C4-2B (cell line): ENCODE measurements at regions not wholly inside any gene's neighbourhood (a gene's known extent, or its start where the extent isn't known, plus 50 kb on each side); places are given as distances from the start of the nearest gene placed in this dataset.
"Not testable (repeated sequence)": the region's sequence is repeated elsewhere in the genome, so short reads cannot be mapped to it uniquely, and the experiment has no call there.

Experiments
- H3K27ac ChIP-seq: fragments of 450-650 bp; 2 replicates; pipeline ENCODE4 v1.5.1; 2017
- ZFX ChIP-seq: fragments of 450-650 bp; IDR thresholded peaks from 2 replicates; pipeline ENCODE4 v1.6.1; 2017
- TF ChIP-seq, protein P1 (sequence below): fragments of 450-650 bp; conservative IDR thresholded peaks from 2 replicates; pipeline ENCODE4 v1.5.1; 2017; ENCODE audit warnings: mild to moderate bottlenecking

DNA sequence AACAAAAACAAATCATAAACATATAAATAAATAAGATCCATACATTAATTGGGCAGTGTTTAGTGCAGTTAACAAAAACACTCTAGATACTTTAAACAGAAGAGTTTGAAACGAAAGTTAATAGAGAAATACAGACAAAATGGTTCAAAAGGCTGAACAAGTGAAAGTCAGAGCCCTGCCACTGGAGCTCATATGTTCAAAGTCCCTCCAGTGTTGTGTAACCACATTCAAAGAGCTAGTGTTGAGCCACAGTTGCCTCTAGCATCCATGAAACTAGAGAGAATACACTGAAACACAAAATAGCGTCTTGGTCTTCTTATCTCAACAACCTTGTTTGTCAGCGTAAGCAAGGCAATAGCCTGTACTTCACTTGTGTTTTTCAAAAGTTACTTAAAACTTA is 1309.8 kb upstream of the NRXN1 start:
- no peak for TF ChIP-seq ZFX
- TF ChIP-seq, protein P1, sequence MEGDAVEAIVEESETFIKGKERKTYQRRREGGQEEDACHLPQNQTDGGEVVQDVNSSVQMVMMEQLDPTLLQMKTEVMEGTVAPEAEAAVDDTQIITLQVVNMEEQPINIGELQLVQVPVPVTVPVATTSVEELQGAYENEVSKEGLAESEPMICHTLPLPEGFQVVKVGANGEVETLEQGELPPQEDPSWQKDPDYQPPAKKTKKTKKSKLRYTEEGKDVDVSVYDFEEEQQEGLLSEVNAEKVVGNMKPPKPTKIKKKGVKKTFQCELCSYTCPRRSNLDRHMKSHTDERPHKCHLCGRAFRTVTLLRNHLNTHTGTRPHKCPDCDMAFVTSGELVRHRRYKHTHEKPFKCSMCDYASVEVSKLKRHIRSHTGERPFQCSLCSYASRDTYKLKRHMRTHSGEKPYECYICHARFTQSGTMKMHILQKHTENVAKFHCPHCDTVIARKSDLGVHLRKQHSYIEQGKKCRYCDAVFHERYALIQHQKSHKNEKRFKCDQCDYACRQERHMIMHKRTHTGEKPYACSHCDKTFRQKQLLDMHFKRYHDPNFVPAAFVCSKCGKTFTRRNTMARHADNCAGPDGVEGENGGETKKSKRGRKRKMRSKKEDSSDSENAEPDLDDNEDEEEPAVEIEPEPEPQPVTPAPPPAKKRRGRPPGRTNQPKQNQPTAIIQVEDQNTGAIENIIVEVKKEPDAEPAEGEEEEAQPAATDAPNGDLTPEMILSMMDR, result no peak
- no peak overlapping the region for H3K27ac ChIP-seq

DNA sequence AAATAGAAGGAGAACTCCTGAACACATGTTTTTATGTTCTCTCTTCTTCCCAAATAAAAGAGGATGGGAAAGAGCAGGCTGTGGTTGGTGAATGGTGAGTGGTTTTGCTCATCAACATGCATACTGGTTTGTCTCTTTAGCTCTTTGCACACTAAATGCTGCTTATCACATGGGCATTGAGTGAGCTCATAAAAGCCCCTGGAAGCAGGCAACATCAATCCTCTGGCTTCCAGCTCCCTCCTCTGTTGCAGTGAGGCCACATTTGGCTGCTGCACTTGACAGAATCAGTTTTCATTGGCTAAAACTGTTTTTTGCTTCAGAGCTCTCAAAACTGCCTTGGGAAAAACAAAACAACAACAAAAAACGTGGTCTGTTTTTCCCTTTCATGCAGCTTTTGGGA is 1308.2 kb upstream of the NRXN1 start:
- no peak for TF ChIP-seq ZFX
- TF ChIP-seq, protein P1, result no peak

DNA sequence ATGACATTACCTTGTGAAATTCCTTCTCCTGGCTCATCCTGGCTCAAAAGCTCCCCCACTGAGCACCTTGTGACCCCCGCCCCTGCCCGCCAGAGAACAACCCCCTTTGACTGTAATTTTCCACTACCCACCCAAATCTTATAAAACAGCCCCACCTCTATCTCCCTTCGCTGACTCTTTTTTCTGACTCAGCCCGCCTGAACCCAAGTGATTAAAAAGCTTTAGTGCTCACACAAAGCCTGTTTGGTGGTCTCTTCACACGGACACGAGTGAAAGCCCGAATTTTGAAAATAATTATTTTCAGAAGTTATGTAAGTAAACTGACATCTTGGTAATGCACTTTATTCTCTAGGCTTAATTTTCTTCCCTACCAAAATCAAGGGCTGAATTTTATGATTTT is 1305.9 kb upstream of the NRXN1 start:
- not testable (repeated sequence) for H3K27ac ChIP-seq

More for the DNA sequence above, 1308.2 kb upstream of the NRXN1 start:
- no peak overlapping the region for H3K27ac ChIP-seq

DNA sequence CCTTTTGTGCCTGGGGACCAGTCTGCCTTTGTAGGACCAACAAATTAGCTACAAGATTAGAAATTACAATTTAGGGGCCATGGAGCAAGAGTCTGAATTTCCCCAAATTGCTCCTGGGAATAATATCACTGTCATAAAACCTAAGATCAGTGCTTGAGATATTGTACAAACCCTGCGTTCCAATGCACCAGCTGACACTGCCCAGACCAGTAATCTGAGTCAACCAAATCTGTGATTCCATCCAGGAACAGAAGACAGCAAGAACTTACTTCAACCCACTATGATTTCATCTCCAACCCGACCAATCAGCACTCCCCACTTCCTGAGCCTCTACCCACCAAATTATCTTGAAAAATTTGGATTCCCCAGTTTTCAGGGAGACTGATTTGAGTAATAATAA is 1305.0 kb upstream of the NRXN1 start:
- H3K27ac ChIP-seq, result no peak overlapping the region
- TF ChIP-seq, protein P1, result no peak
- no peak for TF ChIP-seq ZFX

DNA sequence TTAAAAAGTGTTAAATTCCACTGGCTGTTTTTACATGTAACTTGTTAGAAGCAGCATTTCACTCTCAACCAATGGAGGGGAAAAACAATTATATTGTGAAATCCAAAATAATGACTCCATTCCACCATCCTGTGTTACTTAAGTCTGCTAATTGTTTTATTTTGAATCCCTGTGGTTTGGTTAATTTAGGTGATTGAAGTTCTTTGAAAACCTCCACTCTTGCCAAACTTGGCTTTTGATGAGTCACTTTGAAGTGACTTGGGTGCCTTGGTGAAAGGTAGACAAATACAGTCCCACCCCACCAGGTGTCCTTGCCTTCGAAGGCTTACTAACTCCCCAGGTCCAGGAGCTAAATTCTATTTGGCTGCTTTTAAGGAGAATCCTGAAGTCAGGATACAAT is 1303.8 kb upstream of the NRXN1 start:
- TF ChIP-seq, protein P1, result no peak
- TF ChIP-seq ZFX, result no peak
- H3K27ac ChIP-seq, result no peak overlapping the region

DNA sequence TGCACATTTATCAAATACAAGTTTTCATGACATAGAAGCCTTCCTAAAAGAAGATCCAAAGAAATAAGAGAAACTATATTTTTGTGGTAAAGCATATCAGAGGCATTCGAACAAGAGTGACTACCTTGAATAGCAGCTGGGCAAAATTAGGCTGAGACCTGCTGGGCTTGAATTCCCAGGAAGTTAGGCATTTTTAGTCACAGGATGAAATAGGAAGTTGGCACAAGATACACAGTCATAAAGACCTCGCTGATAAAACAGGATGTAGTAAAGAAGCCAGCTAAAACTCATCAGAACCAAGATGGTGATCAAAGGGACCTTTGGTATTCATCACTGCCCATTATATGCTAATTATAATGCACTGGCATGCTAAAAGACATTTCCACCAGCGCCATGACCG is 1302.3 kb upstream of the NRXN1 start:
- no peak for TF ChIP-seq ZFX
- TF ChIP-seq, protein P1, result no peak

DNA sequence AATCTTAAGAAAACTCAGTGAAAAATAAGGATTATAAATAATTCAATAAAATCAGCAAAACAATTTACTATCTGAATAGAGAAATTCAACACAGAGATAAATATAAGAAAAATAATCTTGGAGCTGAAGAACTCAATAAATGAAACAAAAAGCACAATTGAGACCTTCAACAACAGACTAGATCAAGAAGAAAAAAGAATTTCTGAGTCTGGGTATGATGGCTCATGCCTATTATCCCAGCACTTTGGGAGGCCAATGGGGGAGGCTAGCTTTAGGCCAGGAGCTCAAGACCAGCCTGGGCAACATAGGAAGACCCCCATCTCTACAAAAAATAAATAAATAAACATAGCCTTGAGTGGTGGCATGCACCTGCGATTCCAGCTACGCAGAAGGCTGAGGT is 1295.7 kb upstream of the NRXN1 start:
- no peak overlapping the region for H3K27ac ChIP-seq
- TF ChIP-seq, protein P1, result no peak
- no peak for TF ChIP-seq ZFX

More for the DNA sequence above, 1302.3 kb upstream of the NRXN1 start:
- no peak overlapping the region for H3K27ac ChIP-seq

DNA sequence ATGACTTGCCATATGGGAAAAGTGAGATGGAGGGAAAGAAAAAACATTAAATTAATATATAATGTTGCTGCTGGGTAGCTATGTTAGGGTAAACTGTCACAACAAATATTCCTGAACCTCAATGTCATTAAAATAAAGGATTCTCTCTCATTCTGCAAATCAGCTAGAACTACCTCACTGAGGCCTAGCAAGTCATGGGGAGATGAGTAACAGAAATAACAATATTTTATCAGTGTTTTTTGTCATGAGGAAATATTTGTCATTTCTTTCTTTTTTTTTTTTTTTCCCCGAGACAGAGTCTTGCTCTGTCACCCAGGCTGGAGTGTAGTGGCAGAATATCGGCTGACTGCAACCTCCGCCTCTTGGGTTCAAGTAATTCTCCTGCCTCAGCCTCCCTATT is 1282.3 kb upstream of the NRXN1 start:
- H3K27ac ChIP-seq, result no peak overlapping the region
- TF ChIP-seq, protein P1, result no peak
- no peak for TF ChIP-seq ZFX
